GM19238 (cell line): ENCODE measurements at regions not wholly inside any gene's neighbourhood (a gene's known extent, or its start where the extent isn't known, plus 50 kb on each side); places are given as distances from the start of the nearest gene placed in this dataset.
"Not testable (repeated sequence)": the region's sequence is repeated elsewhere in the genome, so short reads cannot be mapped to it uniquely, and the experiment has no call there.

ENCODE experiments used
- DNase-seq: peaks from one replicate; pipeline ENCODE4 v3.0.0; 2011; ENCODE audit warnings: low spot score; ENCODE audit not compliant: insufficient read length

DNA sequence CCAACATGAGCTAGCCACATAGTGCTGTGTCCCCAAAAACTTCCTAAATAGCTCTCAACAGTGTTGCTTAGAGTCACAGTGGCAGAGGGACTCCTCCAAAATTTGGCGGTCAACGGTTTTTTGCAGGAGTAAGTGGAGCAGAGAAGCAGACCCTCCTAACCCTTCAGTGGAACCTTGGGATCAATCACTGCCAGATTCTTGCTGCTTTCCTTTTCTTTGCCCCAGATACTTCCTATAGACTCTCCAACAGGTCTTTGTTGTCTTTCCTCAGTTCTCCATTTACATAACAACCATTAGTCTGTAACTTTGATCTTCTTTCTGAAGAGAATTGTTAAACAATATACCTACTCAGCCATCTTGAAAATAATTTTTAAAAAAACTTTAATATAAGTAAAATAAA is 556.1 kb downstream of the BRINP3 start:
- no peak for DNase-seq

- no peak for DNase-seq
Measured at GRCh38 chr1:189927641-189928040, 550.0 kb downstream of the BRINP3 start.

DNA sequence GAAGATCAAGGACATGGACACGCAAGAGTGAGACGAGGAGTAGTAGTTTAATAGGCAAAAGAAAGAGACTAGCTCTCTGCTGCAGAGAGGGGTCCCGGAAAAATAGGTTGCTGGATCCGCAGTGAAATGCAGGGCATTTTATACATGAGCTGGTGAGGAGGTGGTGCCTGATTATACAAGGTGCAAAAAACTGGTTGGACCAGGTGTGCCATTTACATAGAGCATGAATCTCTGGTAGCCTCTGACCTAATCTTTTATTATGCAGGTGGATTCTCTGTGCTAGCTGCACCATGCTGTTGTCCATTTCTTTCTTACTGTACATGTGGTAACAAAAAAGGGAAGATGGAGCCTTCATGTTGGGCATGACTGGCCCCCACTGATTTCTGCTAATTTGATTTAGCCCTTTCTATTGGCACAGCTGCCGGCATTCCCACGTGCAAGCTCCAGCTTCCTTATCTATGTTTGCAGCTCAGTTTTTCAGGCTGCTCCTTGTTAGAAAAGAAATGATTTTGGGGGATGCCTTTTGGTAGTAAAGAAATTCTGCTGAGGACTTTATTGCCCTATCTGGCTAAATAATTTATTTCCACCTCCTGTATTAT is 548.1 kb downstream of the BRINP3 start:
- no peak for DNase-seq

- no peak for DNase-seq
Measured at GRCh38 chr1:189936861-189937260, 540.8 kb downstream of the BRINP3 start.

- no peak for DNase-seq
Measured at GRCh38 chr1:189939967-189940366, 537.7 kb downstream of the BRINP3 start.

GRCh38 chr1:189941922-189942321 is 535.7 kb downstream of the BRINP3 start:
- DNase-seq = no peak

GRCh38 chr1:189958756-189959155 is 518.9 kb downstream of the BRINP3 start:
- DNase-seq = no peak

DNA sequence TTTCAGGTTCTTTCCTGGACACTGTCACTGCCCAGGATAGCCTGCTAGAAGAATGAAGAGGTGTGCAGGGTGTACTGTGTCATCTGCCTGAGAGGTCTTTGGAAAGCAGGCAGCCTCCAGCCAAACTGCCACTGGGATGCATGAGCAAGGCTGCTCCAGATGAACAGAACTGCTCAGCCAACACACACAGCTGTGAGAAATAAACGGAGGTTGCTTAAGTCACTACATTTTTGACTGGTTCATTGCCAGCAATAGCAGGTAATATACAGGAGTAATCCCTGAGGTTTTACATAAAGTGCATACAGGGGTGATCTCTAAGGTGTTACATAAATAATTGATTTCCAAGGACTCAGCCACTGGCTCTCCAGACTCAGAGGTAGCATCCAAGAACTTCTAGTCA is 516.9 kb downstream of the BRINP3 start:
- DNase-seq = no peak

DNA sequence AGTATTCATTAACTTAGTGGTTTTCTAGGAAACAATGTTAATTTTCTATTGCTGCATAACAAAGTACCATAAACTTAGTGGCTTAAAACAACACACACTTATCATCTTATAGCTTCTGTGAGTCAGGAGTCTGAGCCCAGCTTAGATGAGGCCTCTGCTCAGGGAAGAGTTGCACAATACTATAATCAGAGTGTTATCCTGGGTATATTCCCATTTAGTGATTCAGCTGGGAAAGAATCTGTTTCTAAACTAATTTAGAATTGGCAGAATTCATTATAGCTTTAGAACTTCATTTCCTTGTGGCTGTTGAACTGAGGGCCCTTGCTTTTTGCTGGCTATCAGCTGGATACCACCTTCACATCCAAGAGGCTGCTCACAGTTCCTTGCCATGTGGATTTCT is 515.5 kb downstream of the BRINP3 start:
- no peak for DNase-seq

GRCh38 chr1:189970331-189971230 is 507.1 kb downstream of the BRINP3 start:
- DNase-seq = no peak

- no peak for DNase-seq
Measured at GRCh38 chr1:189971656-189972055, 506.0 kb downstream of the BRINP3 start.

GRCh38 chr1:189977184-189977583 is 500.5 kb downstream of the BRINP3 start:
- no peak for DNase-seq

DNA sequence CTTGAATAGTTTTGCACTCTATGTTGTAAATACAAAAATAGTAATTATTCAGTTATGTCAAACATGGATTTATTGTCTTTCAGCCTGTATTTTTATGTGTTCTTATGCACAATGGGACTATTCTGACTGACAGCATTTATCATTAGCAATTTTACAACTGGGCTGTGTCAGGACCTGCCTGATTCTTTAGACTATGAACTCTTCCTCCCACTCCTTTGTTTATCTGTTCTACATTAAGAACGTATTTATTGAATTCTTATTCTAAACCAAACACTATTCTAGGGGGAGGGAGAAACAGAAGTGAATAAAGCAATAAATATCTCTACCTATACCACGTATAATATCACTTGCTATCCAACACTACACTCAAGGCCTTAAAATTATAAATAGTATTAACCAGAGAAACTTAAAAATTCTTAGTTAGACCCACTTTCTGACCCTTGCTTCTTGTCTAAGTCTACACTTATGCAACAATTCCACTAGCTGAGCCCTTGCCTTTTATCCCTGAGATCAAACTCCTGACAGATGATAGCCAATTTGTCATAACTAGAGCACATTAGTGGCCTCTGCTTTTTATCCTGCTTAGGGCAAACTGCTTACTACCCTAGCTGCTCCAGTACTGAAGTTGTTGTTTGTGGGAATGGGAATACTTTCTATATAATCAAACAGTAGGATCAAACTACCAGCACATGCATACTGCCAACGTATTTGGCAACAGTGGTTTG is 494.3 kb downstream of the BRINP3 start:
- no peak for DNase-seq

DNA sequence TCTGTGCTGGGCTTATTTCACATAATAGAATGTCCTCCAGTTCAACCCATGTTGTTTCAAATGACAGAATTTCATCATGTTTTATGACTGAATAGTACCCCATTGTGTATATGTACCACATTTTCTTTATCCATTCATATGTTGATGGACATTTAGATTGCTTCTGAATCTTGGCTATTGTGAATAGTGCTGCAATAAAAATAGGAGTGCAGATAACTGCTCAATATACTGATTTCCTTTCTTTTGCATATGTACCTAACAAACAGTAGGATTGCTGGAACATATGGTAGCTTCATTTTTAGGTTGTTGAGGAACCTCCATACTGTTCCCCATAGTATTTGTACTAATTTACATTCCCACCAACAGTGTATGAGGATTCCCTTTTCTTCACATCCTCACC is 491.1 kb downstream of the BRINP3 start:
- DNase-seq = no peak

DNA sequence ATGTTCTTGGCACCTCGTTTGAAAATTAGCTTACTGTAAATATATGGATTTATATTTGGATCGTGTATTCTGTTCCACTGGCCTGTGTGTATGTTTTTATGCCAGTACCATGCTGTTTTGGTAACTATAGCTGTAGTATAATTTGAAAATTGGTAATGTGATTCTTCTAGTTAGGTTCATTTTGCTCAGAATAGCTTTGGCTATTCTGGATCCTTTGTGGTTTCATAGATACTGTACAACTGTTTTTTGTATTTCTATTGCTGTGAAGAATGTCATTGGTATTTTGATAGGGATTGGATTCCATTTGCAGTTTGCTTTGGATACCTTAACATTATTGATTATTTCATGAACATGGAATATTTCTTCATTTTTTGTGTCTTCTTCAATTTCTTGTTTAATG is 490.2 kb downstream of the BRINP3 start:
- DNase-seq = no peak

DNA sequence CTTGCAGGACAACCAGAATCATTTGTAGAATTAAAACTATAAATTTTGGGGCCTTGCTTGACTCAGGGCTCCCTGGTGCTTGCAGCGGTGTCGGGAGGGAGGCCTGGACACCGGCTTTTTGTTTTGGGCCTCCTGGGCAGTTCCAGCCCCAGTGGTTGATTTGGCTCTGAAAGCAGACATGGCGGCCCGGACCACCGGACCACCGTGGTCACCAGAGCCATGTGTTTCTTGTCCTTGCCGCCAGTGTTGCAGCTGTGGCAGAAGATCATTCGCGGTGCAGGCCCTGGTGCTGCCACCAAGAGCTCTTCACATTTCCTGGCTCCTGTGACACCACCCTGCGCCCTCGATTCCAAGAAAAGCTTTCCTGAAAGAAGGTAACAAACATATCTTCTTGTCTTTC is 484.8 kb downstream of the BRINP3 start:
- DNase-seq = no peak

GRCh38 chr1:190000365-190000872 is 477.2 kb downstream of the BRINP3 start:
- DNase-seq = no peak

DNA sequence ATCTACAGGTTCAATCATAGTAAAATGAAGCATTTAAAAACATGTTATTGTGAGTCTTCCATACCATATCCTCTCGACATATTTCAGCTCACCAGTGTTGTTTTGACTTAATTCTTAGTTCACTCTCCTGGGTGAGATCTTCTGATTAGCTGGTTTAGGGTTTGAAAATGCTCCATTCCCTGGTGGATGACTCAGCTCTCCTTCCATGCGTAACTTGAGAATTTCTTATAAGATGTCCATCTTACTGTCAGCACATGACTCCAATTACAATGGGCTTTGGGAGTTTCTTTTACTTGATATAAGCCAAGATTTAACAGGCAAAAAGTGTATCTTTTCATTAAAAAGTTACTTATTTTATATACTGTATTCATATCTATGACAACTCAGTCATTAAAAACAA is 476.5 kb downstream of the BRINP3 start:
- DNase-seq = no peak

- DNase-seq = no peak
Measured at GRCh38 chr1:190003376-190003775, 474.3 kb downstream of the BRINP3 start.

- no peak for DNase-seq
Measured at GRCh38 chr1:190011585-190011984, 466.1 kb downstream of the BRINP3 start.

- not testable (repeated sequence) for DNase-seq
Measured at GRCh38 chr1:190019151-190019550, 458.5 kb downstream of the BRINP3 start.

GRCh38 chr1:190019717-190020116 is 457.9 kb downstream of the BRINP3 start:
- no peak for DNase-seq
